NCI-H446 treated with DMSO at 0.1 percent for 48 hours (cell line): ENCODE measurements at regions not wholly inside any gene's neighbourhood (a gene's known extent, or its start where the extent isn't known, plus 50 kb on each side); places are given as distances from the start of the nearest gene placed in this dataset.

Experiments used
- DNase-seq: peaks from one replicate; lab custom pipeline; 2025; lab: John Stamatoyannopoulos, UW

- no peak for DNase-seq
These were observed 132.3 kb downstream of the TINAG start for GRCh38 chr6:54440549-54440948.

- no peak for DNase-seq
These were observed 132.8 kb downstream of the TINAG start for GRCh38 chr6:54441020-54441419.

GRCh38 chr6:54441687-54442248 is 133.5 kb downstream of the TINAG start:
- no peak for DNase-seq

- no peak for DNase-seq
These were observed 137.0 kb downstream of the TINAG start for GRCh38 chr6:54445207-54445606.

- DNase-seq: no peak
These were observed 140.4 kb downstream of the TINAG start for GRCh38 chr6:54448617-54449016.

- DNase-seq: no peak
These were observed 143.3 kb downstream of the TINAG start for GRCh38 chr6:54451516-54451915.

- no peak for DNase-seq
These were observed 155.2 kb downstream of the TINAG start for GRCh38 chr6:54463354-54464024.

- DNase-seq: no peak
These were observed 157.5 kb downstream of the TINAG start for GRCh38 chr6:54465649-54466300.

GRCh38 chr6:54467384-54467783 is 159.1 kb downstream of the TINAG start:
- no peak for DNase-seq

GRCh38 chr6:54473328-54473727 is 165.1 kb downstream of the TINAG start:
- DNase-seq: no peak

GRCh38 chr6:54474898-54475297 is 166.7 kb downstream of the TINAG start:
- DNase-seq: no peak

GRCh38 chr6:54481091-54481490 is 172.8 kb downstream of the TINAG start:
- peak; percentile 73 for DNase-seq

GRCh38 chr6:54491431-54491830 is 183.2 kb downstream of the TINAG start:
- no peak for DNase-seq

- DNase-seq: no peak
These were observed 184.9 kb downstream of the TINAG start for GRCh38 chr6:54493138-54493537.

GRCh38 chr6:54503144-54503543 is 194.9 kb downstream of the TINAG start:
- no peak for DNase-seq

- peak; percentile 68 for DNase-seq
These were observed 206.8 kb downstream of the TINAG start for GRCh38 chr6:54515013-54515412.

- no peak for DNase-seq
These were observed 207.5 kb downstream of the TINAG start for GRCh38 chr6:54515713-54516112.

GRCh38 chr6:54516321-54516720 is 208.1 kb downstream of the TINAG start:
- DNase-seq: peak; percentile 89

- peak; percentile 71 for DNase-seq
These were observed 210.9 kb downstream of the TINAG start for GRCh38 chr6:54519161-54519560.

GRCh38 chr6:54525731-54526130 is 217.5 kb downstream of the TINAG start:
- peak; percentile 62 for DNase-seq

- no peak for DNase-seq
These were observed 225.3 kb downstream of the TINAG start for GRCh38 chr6:54533567-54533966.

GRCh38 chr6:54535568-54535967 is 227.3 kb downstream of the TINAG start:
- no peak for DNase-seq

- no peak for DNase-seq
These were observed 233.3 kb downstream of the TINAG start for GRCh38 chr6:54541541-54541940.

- no peak for DNase-seq
These were observed 250.9 kb downstream of the TINAG start for GRCh38 chr6:54559136-54559535.
